GM12864 (cell line): ENCODE measurements at regions not wholly inside any gene's neighbourhood (a gene's known extent, or its start where the extent isn't known, plus 50 kb on each side); places are given as distances from the start of the nearest gene placed in this dataset.

ENCODE experiments used
- DNase-seq: peaks from one replicate; pipeline ENCODE4 v3.0.0-alpha.2; 2011; ENCODE audit warnings: low read depth
- H3K4me3 ChIP-seq: 2 replicates; pipeline ENCODE4 v1.5.1; 2011; ENCODE audit warnings: mild to moderate bottlenecking, low read depth, low read length, control low read depth
- CTCF ChIP-seq: IDR thresholded peaks from 2 replicates; pipeline ENCODE4 v1.5.1; 2011; ENCODE audit warnings: low read depth, mild to moderate bottlenecking, moderate library complexity, low read length, control low read depth, inconsistent platforms; ENCODE audit errors: missing control alignments

DNA sequence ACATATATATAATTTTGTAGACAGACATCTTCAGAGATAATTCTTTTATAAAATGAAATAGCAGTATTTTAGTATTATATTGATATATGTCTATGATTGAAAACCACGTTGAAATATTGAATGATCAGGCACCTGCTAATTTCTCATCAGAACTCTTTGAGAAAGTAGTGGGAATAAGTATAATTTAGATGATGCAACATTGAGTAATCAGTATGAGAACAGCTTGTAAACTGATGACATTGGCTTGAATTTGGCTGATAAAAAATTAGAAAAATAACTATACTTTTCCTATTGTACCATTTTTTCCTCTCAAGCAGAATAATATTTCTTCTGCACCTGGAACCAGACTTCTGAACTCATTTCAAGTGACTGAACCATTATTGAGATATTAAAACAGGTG lies 1316.8 kb downstream of the NCAM2 start:
- no peak for TF ChIP-seq CTCF
- no peak for DNase-seq
- no peak overlapping the region for H3K4me3 ChIP-seq

DNA sequence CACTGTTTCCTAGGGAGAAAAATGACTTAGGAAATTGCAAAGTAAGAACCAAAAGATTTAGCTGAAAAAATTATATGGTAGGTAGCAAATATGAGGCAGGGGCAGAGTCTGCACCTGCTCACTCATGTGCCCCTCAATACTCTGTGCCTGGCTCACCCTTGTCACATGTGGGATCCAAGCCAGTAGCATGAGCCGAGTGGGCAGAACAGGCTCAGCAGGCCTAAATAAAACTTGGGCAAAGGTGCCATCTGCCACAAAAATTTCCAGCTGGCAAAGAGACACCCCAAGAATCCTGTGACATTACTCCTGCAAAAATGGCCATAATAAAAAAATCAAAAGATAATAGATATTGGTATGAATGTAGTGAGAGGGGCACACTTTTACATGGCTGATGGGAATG lies 1321.2 kb downstream of the NCAM2 start:
- no peak for DNase-seq
- no peak for TF ChIP-seq CTCF
- H3K4me3 ChIP-seq: no peak overlapping the region

GRCh38 chr21:22342889-22343288 lies 1344.7 kb downstream of the NCAM2 start:
- no peak for DNase-seq
- TF ChIP-seq CTCF: no peak
- no peak overlapping the region for H3K4me3 ChIP-seq

DNA sequence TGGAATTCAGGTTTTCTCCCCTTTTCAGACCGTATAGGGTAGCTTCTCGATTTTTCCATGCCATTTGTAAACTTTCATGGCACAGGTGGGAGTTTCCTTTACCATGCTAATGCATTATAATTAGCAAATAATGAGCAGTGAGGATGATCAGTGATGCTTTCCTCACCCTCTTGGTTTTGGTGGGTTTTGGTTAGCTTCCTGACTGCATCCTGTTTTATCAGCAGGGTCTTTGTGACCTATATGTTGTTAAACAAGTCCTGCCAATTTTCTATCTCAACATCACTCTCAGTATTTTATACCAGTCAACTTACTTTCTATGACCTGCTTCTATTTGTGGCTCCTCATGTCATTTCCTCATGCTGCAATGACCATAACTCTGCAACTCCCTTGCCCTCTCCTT lies 1345.1 kb downstream of the NCAM2 start:
- no peak for DNase-seq
- no peak overlapping the region for H3K4me3 ChIP-seq
- no peak for TF ChIP-seq CTCF

DNA sequence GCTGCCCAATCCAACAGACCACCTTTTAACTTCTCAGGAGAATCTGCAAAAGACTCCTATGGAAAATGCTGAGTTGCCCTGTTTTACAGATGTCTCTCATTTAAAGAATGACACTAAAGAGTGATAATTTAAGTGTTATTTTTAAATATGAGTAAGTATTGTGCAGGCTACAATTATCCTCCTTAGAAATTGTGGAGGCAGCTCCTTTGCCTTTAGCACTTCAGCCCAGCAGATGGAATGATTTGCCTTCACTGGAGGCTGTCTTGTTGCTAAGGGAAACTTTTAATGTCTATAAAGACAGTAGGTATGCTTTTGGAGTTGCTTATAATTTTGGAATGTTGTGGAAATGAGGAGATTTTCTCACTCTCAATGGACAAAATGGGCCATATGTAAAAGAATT lies 1345.5 kb downstream of the NCAM2 start:
- DNase-seq: no peak
- no peak for TF ChIP-seq CTCF
- no peak overlapping the region for H3K4me3 ChIP-seq

- no peak overlapping the region for H3K4me3 ChIP-seq
- no peak for DNase-seq
- no peak for TF ChIP-seq CTCF
Measured at GRCh38 chr21:22345624-22346023, 1347.4 kb downstream of the NCAM2 start.

GRCh38 chr21:22346576-22346975 lies 1348.4 kb downstream of the NCAM2 start:
- H3K4me3 ChIP-seq: no peak overlapping the region
- no peak for TF ChIP-seq CTCF
- DNase-seq: no peak
